ENCODE measurements at regions not wholly inside any gene's neighbourhood (a gene's known extent, or its start where the extent isn't known, plus 50 kb on each side); places are given as distances from the start of the nearest gene placed in this dataset.

GRCh38 chr7:159250471-159250870 is 105.8 kb upstream of the VIPR2 start:
- TF ChIP-seq EZH2phosphoT487 (IDR thresholded peaks at IDR 0.05; ENCODE audit: unreplicated experiment) (no peak), POLR2AphosphoS5 (IDR thresholded peaks at IDR 0.05; ENCODE audit: low read depth) (no peak), CTCF (conservative IDR thresholded peaks at IDR 0.05; ENCODE audit: low read depth in 2 of 2) (no peak), ZNF331 (CRISPR knock-in tag; IDR thresholded peaks at IDR 0.05; ENCODE audit: low read depth) (no peak), REST (IDR thresholded peaks at IDR 0.05; ENCODE audit: unreplicated experiment) (no peak)

All from GM23338 (cell line).